HG03575 (cell line): ENCODE measurements at regions not wholly inside any gene's neighbourhood (a gene's known extent, or its start where the extent isn't known, plus 50 kb on each side); places are given as distances from the start of the nearest gene placed in this dataset.
"Not testable (repeated sequence)": the region's sequence is repeated elsewhere in the genome, so short reads cannot be mapped to it uniquely, and the experiment has no call there.

ENCODE experiments used
- ATAC-seq: cut with Tn5 transposase; IDR thresholded peaks from one replicate; pipeline ENCODE4 v1.9.1; 2021; ENCODE audit not compliant: unreplicated experiment, insufficient number of reproducible peaks, low FRiP score; ENCODE audit errors: extremely low read depth

DNA sequence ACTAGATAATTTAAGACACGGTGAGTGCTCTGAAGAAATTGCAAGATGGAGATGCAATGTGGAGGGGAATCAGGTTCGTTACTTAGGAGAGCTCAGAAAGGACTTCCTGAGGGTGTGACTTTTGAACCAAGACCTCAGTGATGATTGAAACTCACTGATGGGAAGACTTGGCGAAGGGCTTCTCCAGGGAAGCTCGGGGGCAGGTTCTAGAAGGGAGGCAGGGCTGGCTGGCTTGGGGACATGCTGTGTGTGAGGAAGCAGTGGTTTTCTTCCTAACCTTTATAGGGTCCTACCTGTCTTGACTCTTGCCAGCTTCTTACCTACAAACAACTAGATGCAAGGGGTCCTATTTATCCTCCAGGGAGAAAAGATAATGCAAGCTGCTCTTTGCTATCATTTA is 637.9 kb downstream of the ACTR3B start:
- no peak for ATAC-seq

DNA sequence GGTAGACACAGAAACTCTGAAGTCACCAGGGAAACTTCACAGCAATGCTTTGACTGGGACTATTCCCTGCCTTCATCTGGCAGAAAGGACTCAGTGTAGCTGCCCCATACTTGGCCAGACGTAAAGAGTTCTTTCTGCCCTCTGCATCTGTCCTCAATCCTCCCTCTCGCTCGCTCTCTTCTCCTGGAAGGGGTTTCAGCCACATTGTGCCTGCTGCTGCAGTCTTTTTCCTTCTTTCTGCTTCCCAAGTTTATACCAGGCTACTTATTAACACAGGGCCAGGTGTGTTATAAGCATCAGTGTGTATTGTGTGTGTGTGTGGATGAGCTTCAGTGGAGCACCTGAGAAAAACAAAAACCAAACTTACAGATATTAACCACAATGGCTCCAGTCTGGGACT is 638.4 kb downstream of the ACTR3B start:
- no peak for ATAC-seq

DNA sequence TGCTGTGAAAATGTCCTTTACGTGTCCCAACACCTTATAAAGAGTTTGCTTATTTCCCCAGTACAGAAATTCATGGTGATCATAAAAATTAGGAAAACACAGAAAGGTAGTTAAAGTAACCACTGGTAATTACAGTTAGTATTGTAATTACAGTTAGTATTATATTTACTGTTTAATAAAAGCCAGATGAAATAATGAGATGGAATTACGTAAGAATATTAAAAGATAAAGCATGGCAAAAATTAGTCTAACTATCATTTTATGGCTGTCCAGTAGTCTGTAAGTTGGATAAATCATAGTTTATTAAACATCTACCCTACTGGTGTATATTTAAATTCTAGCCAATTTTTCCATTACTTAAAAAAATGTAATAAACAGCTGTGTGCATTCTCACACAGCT is 638.8 kb downstream of the ACTR3B start:
- ATAC-seq, result no peak

DNA sequence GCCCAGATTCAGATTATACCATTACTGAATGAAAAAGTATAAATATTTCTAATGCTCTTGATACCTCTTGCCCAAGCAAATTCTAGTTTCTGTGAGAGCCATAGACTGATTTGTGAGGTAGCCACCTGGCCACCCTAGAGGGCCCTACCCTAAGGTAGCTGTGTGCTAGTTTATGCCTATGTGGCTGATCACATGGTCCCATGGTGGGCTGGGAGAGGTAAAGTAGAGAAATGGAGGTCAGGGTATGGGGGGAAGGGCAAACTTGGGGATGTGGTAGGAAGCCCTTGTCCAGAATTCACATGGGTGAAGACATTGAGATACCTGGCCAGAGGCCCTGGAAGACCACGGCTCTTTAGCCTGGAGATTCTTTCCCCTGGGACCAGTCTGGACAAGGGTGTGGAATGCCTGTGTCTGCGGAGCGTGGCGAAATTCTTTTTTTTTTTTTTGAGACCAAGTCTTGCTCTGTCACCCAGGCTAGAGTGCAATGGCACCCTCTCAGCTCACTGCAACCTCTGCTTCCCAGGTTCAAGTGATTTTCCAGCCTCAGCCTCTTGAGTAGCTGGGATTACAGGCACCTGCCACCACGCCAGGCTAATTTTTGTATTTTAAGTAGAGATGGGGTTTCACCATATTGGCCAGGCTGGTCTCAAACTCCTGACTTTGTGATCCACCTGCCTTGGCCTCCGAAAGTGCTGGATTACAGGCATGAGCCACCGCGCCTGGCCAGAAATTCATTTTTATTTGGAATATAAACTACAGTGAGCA is 639.4 kb downstream of the ACTR3B start:
- ATAC-seq, result no peak

DNA sequence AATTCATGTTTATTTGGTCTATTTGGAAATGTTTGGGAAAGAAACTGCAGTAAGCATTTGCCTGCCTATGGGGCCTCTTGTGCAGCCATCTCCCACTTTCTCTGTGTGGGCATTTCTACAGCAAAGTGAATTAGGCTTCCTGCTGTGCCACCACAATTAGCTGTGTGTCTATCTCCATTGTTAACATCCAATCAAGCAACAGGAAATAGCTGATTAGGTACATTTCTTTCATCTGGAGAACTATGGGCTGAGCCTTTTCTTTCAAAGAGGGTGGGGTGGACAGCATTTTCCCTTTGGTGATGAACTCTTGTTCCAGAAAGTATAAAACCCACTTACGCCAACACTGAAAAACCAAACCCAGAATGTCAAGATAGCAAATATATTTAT is 640.0 kb downstream of the ACTR3B start:
- ATAC-seq, result no peak

DNA sequence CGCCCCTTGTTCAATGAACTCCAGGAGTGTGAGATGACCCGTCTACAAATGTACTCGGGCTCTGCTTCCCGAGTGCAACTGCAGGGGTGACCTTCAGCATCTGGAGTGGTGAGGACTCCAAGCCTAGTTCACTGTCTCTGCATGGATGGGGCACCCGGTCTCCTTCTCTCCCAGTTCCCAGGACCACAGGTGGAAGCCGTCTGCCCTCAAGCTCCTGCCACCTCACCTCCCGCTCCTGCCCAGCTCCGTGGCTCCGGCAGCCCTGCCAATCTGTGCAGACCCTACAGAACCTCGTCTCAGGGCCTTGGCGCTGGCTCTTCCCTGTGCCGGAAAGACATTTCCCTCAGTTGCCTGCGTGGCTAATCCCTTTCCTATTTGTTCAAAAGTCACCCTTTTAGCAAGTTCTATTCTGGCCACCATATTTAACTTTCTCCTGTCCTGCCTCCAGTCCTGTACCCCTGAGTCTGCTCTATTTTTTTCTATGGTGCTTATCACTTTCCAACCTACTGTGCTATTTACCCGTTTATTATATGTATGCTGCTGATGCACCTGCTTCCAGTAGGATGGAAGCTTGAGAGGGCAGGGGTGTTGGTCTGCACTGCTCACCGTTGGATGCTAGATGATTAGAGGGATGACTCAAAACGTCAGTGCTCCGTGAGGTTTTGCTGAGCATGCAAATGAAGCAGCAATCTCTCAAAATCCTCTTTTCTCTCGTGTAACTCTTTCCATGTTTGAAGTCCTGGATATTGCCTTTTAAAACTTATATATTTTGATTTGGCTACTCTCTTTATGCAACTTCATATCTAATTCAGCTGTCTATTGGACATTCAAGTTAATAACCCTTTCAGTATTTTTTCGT is 641.4 kb downstream of the ACTR3B start:
- ATAC-seq, result no peak

DNA sequence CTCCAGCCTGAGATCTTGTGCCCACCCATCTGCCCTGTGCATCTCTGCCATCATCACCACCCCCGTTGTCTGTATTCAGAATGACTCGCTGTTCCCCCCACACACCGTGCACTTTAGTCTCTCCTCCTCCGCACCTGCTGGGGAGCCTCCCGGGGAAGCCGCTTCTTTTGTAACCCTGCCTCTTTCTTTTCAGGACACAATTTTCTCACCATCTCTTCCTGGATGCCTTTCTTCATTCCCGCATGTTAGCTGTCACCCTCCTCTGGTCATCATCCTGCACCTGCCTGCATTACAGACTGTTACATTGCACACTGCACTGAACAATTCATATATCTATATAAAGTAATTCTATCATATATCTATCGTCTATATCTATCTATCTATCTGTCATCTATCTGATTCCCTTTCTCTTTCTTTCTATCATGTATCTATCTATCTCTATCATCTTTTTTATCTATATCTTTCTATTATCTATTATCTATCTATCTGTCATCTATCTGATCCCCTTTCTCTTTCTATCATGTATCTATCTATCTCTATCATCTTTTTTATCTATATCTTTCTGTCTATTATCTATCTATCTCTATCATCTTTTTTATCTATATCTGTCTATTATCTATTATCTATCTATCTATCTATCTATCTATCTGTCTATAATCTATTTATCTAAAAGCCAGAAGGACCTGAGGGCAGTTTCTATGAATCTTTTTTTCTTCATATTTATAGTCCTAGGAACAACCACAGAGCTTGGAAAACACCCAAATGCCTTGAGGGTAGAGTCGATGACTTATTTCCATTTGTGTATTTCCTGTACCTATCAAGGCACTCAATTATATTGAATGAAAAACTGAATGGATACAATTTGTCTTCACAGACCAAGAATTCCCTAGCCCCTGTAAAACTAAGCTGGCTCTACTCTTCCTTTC is 642.5 kb downstream of the ACTR3B start:
- no peak for ATAC-seq

DNA sequence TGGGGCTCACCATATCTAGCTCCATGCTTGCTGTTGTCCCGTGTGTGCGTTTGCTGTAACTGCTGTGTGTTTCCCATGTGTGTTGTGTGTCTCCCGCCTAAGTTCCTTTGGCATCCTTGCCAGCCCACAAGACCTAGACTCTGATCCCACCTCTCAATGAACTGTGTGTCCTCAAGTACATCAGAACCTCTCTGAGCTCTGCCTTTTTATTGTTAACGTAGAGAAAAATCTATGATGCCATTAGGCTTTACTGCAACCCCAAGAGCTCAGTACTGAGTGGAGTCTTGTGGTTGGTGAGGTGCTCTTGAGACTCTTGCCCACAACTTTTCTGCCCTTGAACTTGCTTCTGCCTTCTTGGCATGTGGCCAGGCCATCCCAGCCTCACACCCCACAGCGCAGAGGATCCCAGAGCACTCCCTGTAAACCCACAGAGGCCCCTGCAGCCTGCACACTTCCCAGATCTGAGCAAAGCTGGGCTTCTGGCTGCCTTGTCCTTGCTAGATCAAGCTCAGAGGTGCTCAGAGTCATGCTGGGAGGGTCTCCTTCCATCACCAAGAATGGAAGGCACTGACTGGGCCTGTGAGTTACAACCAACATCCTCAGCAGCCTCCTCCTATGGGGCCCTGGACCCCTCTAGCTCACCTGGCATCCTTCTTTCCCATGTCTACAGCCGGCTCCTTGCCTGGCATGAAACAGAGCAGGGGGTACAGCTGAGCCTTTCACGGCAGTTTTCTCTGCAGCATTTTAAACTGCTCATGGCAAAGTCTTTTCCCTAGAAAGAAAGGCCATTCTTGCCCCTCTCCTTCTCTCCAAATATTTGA is 643.4 kb downstream of the ACTR3B start:
- ATAC-seq, result no peak

DNA sequence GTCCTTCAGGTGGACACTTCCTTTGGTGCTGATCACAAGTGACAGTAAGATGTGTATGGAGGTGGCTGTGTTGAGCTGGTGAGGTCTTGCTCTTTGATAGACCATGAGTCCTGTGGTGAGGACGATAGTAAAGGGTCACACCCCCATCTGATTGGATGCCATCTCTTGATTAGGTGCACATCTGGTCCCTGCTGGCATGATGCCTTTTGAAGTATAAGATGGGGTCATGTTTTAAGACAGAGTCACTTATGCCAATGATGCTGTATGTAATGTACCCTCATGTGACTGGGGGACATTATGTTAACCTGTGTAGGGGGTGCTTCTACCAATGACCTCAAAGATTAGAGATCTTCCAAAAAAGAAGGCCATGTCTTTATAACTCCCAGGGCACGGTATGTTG is 644.6 kb downstream of the ACTR3B start:
- no peak for ATAC-seq

DNA sequence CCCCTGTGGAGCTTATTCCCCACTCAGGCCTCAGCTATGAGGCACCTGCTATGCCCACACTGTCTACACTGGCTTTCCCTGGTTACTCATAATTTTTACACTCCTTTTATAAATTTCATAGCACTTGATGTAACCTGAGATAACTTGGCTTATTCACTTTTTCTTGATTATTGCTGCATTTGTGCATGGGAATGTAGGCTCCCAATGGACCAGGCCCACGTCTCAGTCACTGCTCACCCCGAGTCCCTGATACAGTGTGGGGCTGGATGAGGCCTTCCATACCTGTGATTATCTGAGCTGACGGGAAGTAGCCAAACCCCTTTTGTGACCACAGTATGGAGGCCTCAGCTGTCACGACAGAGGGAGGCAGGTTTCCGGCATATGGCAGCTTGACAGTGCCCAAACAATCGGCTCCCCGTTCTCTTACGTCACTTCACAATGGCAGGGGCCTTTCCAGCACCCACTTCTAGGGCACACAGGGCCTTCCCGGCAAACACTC is 645.3 kb downstream of the ACTR3B start:
- no peak for ATAC-seq

DNA sequence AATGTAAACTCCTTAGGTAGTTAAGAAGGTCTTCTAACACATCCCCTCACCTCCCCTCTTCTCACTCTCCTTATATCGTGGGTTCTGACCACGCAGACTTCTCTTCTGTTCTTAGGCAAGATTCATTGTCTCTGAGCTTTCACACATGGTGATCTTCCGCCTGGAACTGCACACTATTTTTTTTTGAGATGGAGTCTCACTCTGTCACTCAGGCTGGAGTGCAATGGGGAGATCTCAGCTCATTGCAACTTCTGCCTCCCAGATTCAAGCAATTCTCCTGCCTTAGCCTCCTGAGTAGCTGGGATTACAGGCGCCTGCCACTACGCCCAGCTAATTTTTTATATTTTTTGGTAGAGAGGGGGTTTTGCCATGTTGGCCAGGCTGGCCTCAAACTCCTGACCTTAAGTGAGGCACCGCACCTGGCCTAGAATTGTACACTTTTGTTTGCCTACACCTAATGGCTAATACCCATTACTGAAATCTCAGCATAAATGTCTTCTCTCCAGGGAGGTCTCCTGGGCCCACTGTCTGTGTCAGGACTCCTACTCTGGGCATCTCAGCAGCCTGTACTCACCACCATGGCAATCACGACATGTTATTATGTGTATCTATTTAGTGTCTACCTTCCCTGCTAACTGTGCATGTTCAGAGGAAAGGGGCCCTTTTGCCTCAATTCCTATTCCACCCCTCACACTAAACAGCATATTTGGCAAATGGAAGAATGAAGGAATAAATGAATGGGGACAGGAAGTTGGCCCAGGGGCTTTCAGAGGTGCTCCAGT is 646.3 kb upstream of the DPP6 start:
- no peak for ATAC-seq

DNA sequence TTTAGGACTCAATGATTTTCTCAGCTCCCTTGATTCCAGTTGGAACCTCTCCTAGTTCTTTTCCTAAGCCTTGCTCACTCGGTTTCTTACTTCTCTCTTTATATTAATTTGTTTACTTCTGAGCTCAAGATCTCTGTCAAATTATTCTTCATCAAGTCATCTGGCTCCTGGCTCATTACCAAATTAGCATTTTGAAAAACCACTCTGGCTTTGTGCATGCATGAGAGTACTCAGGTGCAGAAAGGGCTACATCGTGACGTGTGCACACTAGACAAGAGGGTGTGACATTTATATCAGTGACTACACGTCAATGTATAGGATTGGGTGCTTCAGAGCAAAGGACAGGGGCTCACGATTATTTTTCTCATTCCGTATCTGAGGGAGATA is 645.7 kb upstream of the DPP6 start:
- no peak for ATAC-seq

DNA sequence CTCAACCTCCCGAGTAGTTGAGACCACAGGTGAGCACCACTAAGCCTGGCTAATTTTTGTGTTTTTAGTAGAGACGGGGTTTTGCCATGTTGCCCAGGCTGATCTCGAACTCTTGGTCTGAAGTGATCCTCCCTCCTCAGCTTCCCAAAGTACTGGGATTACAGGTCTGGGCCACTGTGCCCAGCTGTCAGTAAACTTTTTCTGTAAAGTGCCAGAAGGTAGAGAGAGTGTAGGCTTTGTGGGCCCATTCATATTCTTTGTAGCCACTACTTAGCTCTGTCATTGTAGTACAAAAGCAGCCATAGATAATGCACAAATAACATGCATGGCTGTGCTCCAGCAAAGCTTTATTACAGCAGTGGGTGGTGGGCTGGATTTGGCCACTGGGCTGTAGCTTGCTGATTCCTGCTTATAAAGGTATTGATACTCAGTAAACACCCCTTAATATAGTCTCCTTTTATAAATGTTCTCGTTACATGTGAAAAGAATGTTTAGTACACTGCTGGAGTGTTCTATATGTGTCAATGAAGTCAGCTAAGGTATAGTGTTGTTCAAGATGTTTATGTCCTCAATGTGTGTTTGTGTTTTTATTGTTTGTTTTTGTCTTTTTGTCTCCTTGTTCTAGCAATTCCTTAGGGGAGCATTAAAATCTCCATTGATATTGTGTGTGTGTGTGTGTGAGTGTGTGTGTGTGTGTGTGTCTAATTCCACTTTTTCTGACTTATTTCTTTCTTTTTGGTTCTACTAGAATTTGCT is 644.7 kb upstream of the DPP6 start:
- ATAC-seq, result no peak

DNA sequence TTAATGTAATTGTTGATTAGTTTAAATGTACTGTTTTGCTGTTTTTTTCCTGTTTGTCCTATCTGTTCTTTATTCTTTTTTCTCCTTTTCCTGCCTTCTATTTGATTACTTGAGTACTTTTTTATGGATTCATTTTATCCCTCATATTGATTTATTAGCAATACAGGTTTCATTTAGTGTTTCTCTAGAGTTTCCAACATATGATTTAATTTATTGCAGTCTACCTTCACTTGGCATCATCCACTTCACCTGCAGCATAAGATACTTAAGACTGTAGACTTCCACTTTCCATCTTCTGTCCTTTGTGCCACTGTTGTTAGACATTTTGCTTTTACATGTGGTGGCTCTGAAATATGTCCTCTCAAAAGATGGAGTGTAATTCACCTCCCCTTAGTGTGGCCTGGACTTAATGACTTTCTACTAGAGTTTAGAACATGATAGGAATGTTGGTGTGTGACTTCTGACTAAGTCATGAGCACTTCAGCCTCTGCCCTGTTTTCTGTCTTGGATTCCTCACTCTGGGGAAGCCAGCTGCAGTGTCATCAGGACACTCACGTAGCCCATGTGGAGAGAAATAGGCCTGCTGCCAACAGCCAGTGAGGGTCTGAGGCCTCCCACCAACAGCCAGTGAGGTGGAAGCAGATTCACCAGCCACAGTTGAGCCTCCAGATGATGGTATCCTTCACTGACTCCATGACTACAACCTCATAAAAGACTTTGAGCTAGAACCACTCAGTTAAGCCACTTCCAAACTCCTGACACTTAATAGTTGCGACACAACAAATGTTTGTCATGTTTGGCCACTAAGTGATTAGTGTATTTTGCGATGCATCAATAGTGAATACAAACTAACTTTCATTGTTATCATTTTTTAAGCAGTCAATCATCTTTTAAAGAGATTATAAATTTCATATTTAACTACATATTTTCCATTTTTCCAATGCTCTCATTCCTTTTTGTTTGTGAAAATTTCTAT is 643.5 kb upstream of the DPP6 start:
- ATAC-seq, result no peak

DNA sequence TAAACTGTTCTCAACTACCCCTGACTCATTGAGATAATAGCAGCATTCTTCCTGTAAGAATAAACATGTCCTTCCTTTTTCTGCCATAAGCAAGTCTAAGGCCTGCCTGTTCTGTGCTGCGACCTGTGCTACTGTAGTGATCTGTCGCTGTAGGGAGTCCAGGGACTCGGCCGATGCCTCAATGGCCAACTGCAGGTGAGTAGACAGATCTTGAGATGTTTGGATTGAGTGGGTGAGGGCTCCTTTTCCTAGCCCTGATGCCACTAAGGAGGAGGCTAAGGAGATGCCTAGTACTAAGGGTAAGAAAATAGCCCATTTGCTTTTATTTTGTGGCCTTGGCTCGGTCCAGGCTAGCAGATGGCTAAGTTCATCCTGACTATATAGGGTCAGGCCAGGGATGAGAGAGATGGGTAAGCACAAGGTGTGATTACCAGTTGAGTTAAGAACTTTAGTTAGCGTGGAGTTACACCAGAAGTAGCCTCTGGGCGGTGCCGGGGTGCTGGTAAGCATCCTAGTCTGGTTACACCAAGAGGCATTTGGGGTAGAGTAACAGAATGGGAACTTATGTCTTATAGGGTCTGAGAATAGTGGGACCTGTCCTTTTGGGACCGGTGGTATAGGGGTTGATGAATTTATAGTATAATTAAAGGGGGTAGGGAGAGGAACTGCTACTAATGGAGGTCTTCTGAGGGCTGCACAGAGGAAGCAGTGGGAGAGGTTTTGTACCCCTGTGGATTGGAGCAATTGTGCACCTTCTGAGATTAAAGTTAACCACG is 642.4 kb upstream of the DPP6 start:
- not testable (repeated sequence) for ATAC-seq
